H1 (cell line): ENCODE measurements at regions not wholly inside any gene's neighbourhood (a gene's known extent, or its start where the extent isn't known, plus 50 kb on each side); places are given as distances from the start of the nearest gene placed in this dataset.

ENCODE experiments used
- CTCF ChIA-PET: fragments of 300-600 bp; sonication (Branson Sonifier 250); formaldehyde crosslinking; loops from one replicate; lab custom pipeline; 2021; ENCODE audit not compliant: partially characterized antibody; lab: Charles Lee
- POLR2A ChIA-PET: fragments of 300-600 bp; sonication (Branson Sonifier 250); formaldehyde crosslinking; loops from one replicate; lab custom pipeline; 2021; ENCODE audit warnings: inconsistent platforms; ENCODE audit not compliant: partially characterized antibody; lab: Charles Lee
- DNase-seq, 2 experiments: peaks; one replicate each; pipeline versions ENCODE4 v3.0.0 to v3.0.0-alpha.2; 2010 to 2022; ENCODE audit warnings: low spot score in 2 of 2, low read depth in 1 of 2, mixed read lengths in 1 of 2
- FAIRE-seq: peaks from 2 replicates; lab custom pipeline; 2011; peaks lifted over from hg19 to GRCh38; lab: Jason Lieb, UNC
- H2AFZ ChIP-seq: 2 replicates; pipeline ENCODE4 v1.8.1; 2012; ENCODE audit warnings: low read length, inconsistent platforms
- H2AK5ac ChIP-seq: 2 replicates; pipeline ENCODE4 v1.6.1; 2013; ENCODE audit warnings: low read depth, low read length
- H2BK120ac ChIP-seq: replicated peaks from 2 replicates; pipeline ENCODE3; 2013; ENCODE audit warnings: low read depth, low read length, inconsistent platforms
- H2BK12ac ChIP-seq: 2 replicates; pipeline ENCODE4 v1.6.1; 2013; ENCODE audit warnings: low read depth, low read length
- H2BK15ac ChIP-seq: 2 replicates; pipeline ENCODE4 v1.6.1; 2013; ENCODE audit warnings: low read length
- H2BK20ac ChIP-seq: 2 replicates; pipeline ENCODE4 v1.6.1; 2013; ENCODE audit warnings: low read length
- H2BK5ac ChIP-seq: 2 replicates; pipeline ENCODE4 v1.6.1; 2013; ENCODE audit warnings: low read depth, low read length
- H3K14ac ChIP-seq: 2 replicates; pipeline ENCODE4 v1.6.1; 2013; ENCODE audit warnings: inconsistent platforms; ENCODE audit not compliant: insufficient read length
- H3K18ac ChIP-seq: 2 replicates; pipeline ENCODE4 v1.6.1; 2013; ENCODE audit warnings: low read length; ENCODE audit errors: extremely low read depth
- H3K23ac ChIP-seq: 2 replicates; pipeline ENCODE4 v1.6.1; 2013; ENCODE audit warnings: inconsistent platforms; ENCODE audit not compliant: insufficient read length
- H3K23me2 ChIP-seq: 2 replicates; pipeline ENCODE4 v1.6.1; 2013; ENCODE audit warnings: low read depth, low read length
- H3K27ac ChIP-seq: 2 replicates; pipeline ENCODE4 v1.6.1; 2011; ENCODE audit warnings: low read depth, low read length, inconsistent platforms
- H3K27me3 ChIP-seq, 4 experiments: replicated peaks in 1 of 4; 1 replicate in 1 of 4; 2 replicates in 3 of 4; pipeline versions ENCODE4 v1.6.1 to v1.8.1; 2011 to 2013; ENCODE audit warnings: low read length in 3 of 4, mild to moderate bottlenecking in 3 of 4, inconsistent platforms in 2 of 4, mixed read lengths in 2 of 4, moderate library complexity in 1 of 4; ENCODE audit not compliant: control insufficient read depth in 3 of 4, insufficient read depth in 3 of 4; ENCODE audit errors: extremely low read depth in 1 of 4
- H3K36me3 ChIP-seq, 4 experiments: 2 replicates each; pipeline versions ENCODE4 v1.6.1 to v1.8.1; 2011 to 2013; ENCODE audit warnings: mild to moderate bottlenecking in 4 of 4, low read length in 3 of 4, moderate library complexity in 2 of 4, control low read depth in 1 of 4, inconsistent platforms in 1 of 4; ENCODE audit not compliant: insufficient read depth in 4 of 4, control insufficient read depth in 2 of 4
- H3K4ac ChIP-seq: replicated peaks from 2 replicates; pipeline ENCODE3; 2013; ENCODE audit warnings: low read length, low read depth, mixed read lengths, inconsistent platforms; ENCODE audit not compliant: insufficient read length
- H3K4me1 ChIP-seq, 4 experiments: replicated peaks in 1 of 4; 1 replicate in 1 of 4; 2 replicates in 3 of 4; pipeline versions ENCODE4 v1.6.1 to v1.8.1; 2011 to 2013; ENCODE audit warnings: low read length in 3 of 4, inconsistent platforms in 2 of 4, mixed read lengths in 1 of 4; ENCODE audit not compliant: insufficient read depth in 4 of 4, control insufficient read depth in 3 of 4
- H3K4me2 ChIP-seq, 2 experiments: 2 replicates each; pipeline versions ENCODE4 v1.6.1 to v1.8.1; 2011 to 2013; ENCODE audit warnings: low read depth in 2 of 2, low read length in 2 of 2, control low read depth in 1 of 2, inconsistent platforms in 1 of 2, mild to moderate bottlenecking in 1 of 2; ENCODE audit not compliant: insufficient read depth in 1 of 2
- H3K4me3 ChIP-seq, 4 experiments: fragments of 200-600, 300-600 bp in 1 of 4; sonication (generic), shearing (Covaris generic), sonication (Bioruptor Twin) in 1 of 4; 2 replicates each; pipeline versions ENCODE4 v1.5.1 to v1.8.1; 2011 to 2016; ENCODE audit warnings: low read length in 4 of 4, low read depth in 3 of 4, control low read depth in 2 of 4, inconsistent platforms in 2 of 4, mild to moderate bottlenecking in 2 of 4, mixed read lengths in 1 of 4, moderate library complexity in 1 of 4; ENCODE audit not compliant: insufficient read depth in 2 of 4; ENCODE audit errors: extremely low read depth in 1 of 4
- H3K56ac ChIP-seq: replicated peaks from 2 replicates; pipeline ENCODE3; 2013; ENCODE audit warnings: low read depth, mild to moderate bottlenecking, mixed read lengths, low read length, inconsistent platforms; ENCODE audit not compliant: insufficient read length
- H3K79me1 ChIP-seq: 2 replicates; pipeline ENCODE4 v1.6.1; 2013; ENCODE audit warnings: low read depth, low read length, control low read depth
- H3K79me2 ChIP-seq, 2 experiments: 2 replicates each; pipeline versions ENCODE4 v1.6.1 to v1.8.1; 2012 to 2013; ENCODE audit warnings: low read length in 2 of 2, mild to moderate bottlenecking in 2 of 2, inconsistent platforms in 1 of 2; ENCODE audit not compliant: insufficient read depth in 2 of 2, control insufficient read depth in 1 of 2
- H3K9ac ChIP-seq, 4 experiments: replicated peaks in 1 of 4; 1 replicate in 1 of 4; 2 replicates in 3 of 4; pipeline versions ENCODE4 v1.6.1 to v1.8.1; 2011 to 2013; ENCODE audit warnings: low read depth in 3 of 4, low read length in 3 of 4, control low read depth in 2 of 4, mild to moderate bottlenecking in 2 of 4, moderate library complexity in 2 of 4, inconsistent platforms in 1 of 4; ENCODE audit errors: extremely low read depth in 1 of 4
- H3K9me3 ChIP-seq, 2 experiments: 2 replicates each; pipeline versions ENCODE4 v1.6.1 to v1.8.1; 2012 to 2013; ENCODE audit warnings: mild to moderate bottlenecking in 2 of 2, moderate library complexity in 2 of 2, control low read depth in 1 of 2, inconsistent platforms in 1 of 2, low read depth in 1 of 2, low read length in 1 of 2, mixed read lengths in 1 of 2; ENCODE audit not compliant: insufficient read depth in 2 of 2
- H4K20me1 ChIP-seq, 2 experiments: replicated peaks in 1 of 2; 2 replicates each; pipeline versions ENCODE3 to v1.8.1; 2011 to 2013; ENCODE audit warnings: inconsistent platforms in 2 of 2, low read length in 2 of 2, mild to moderate bottlenecking in 1 of 2; ENCODE audit not compliant: insufficient read depth in 2 of 2, control insufficient read depth in 1 of 2
- H4K5ac ChIP-seq: 2 replicates; pipeline ENCODE4 v1.6.1; 2013; ENCODE audit warnings: low read length, low read depth, mixed read lengths, inconsistent platforms; ENCODE audit not compliant: insufficient read length
- H4K8ac ChIP-seq: 2 replicates; pipeline ENCODE4 v1.8.0; 2013; ENCODE audit warnings: mild to moderate bottlenecking, moderate library complexity, low read length, inconsistent platforms; ENCODE audit not compliant: insufficient read depth; ENCODE audit errors: extremely low read depth
- H4K91ac ChIP-seq: replicated peaks from 2 replicates; pipeline ENCODE3; 2013; ENCODE audit warnings: low read length, mixed read lengths, inconsistent platforms; ENCODE audit not compliant: insufficient read length
- ATF3 ChIP-seq: IDR thresholded peaks from 2 replicates; pipeline ENCODE4 v1.6.1; 2011; ENCODE audit warnings: low read depth, mild to moderate bottlenecking, low read length; ENCODE audit not compliant: insufficient read depth
- BACH1 ChIP-seq: IDR thresholded peaks from 2 replicates; pipeline ENCODE4 v1.6.1; 2012; ENCODE audit warnings: low read length, improper control_type of control experiment
- CEBPB ChIP-seq: IDR thresholded peaks from 2 replicates; pipeline ENCODE4 v1.6.1; 2012; ENCODE audit warnings: low read depth, low read length
- CHD1 ChIP-seq: IDR thresholded peaks from 2 replicates; pipeline ENCODE4 v1.6.1; 2012; ENCODE audit warnings: low read depth, low read length, improper control_type of control experiment
- CREB1 ChIP-seq: IDR thresholded peaks from 2 replicates; pipeline ENCODE4 v1.6.1; 2012; ENCODE audit warnings: inconsistent platforms
- FOSL1 ChIP-seq: IDR thresholded peaks from 2 replicates; pipeline ENCODE4 v1.6.1; 2011; ENCODE audit warnings: mild to moderate bottlenecking, low read depth, low read length, moderate library complexity; ENCODE audit not compliant: insufficient read depth
- HDAC2 ChIP-seq, 2 experiments: fragments of 300-600 bp in 1 of 2; sonication (generic) in 1 of 2; IDR thresholded peaks; 2 replicates each; pipeline ENCODE4 v1.6.1; 2011 to 2012; ENCODE audit warnings: low read depth in 2 of 2, low read length in 2 of 2, mild to moderate bottlenecking in 2 of 2, moderate library complexity in 2 of 2, borderline replicate concordance in 1 of 2, inconsistent platforms in 1 of 2
- JUND ChIP-seq: IDR thresholded peaks from 2 replicates; pipeline ENCODE4 v1.6.1; 2011; ENCODE audit warnings: mild to moderate bottlenecking, improper control_type of control experiment, low read length
- POU5F1 ChIP-seq: IDR thresholded peaks from 2 replicates; pipeline ENCODE4 v1.6.1; 2011; ENCODE audit warnings: low read depth, mild to moderate bottlenecking, low read length, moderate library complexity
- RXRA ChIP-seq: IDR thresholded peaks from 2 replicates; pipeline ENCODE4 v1.6.1; 2011; ENCODE audit warnings: low read depth, mild to moderate bottlenecking, low read length, moderate library complexity; ENCODE audit not compliant: insufficient read depth
- SIN3A ChIP-seq, 2 experiments: IDR thresholded peaks in 1 of 2; conservative IDR thresholded peaks in 1 of 2; 2 replicates each; pipeline ENCODE4 v1.6.1; 2011 to 2012; ENCODE audit warnings: low read length in 2 of 2, improper control_type of control experiment in 1 of 2, low read depth in 1 of 2, mild to moderate bottlenecking in 1 of 2
- SP1 ChIP-seq: IDR thresholded peaks from 2 replicates; pipeline ENCODE4 v1.6.1; 2011; ENCODE audit warnings: low read depth, low read length
- SP2 ChIP-seq: IDR thresholded peaks from 2 replicates; pipeline ENCODE4 v1.6.1; 2012; ENCODE audit warnings: mild to moderate bottlenecking, low read length, inconsistent platforms
- SRF ChIP-seq: IDR thresholded peaks from 2 replicates; pipeline ENCODE4 v1.6.1; 2011; ENCODE audit warnings: mild to moderate bottlenecking, low read depth, low read length, moderate library complexity
- YY1 ChIP-seq: IDR thresholded peaks from 2 replicates; pipeline ENCODE4 v1.6.1; 2011; ENCODE audit warnings: low read depth, mild to moderate bottlenecking, low read length
- WGBS, 2 experiments: shearing (Covaris generic) in 1 of 2; methylation state at CpG; one replicate each; pipeline versions ENCODE4 v1.1.6 to v1.1.7; 2013 to 2015; ENCODE audit warnings: low lambda C conversion rate in 2 of 2, mixed read lengths in 2 of 2, inconsistent platforms in 1 of 2, low coverage in 1 of 2, missing lambda C conversion rate in 1 of 2; ENCODE audit not compliant: insufficient replicate concordance in 2 of 2, insufficient coverage in 1 of 2, insufficient read length in 1 of 2; ENCODE audit errors: extremely low coverage in 1 of 2, missing lambda C conversion rate in 1 of 2; 5-methylcytosine and 5-hydroxymethylcytosine counted together

GRCh38 chr3:101989578-101990200, 140.4 kb downstream of the NFKBIZ start:
- H3K4me1 ChIP-seq, result no peaks in the 10 kb centered on the region
- H3K4ac ChIP-seq, result no peak overlapping the region
- H3K23me2 ChIP-seq, result no peaks in the 10 kb centered on the region; the same call in 1 of the 2 replicates
- H2BK15ac ChIP-seq, result no peak overlapping the region
- no peak overlapping the region for H3K4me2 ChIP-seq
- no peak overlapping the region for H3K4me3 ChIP-seq
- no peak overlapping the region for H4K91ac ChIP-seq
- no peak overlapping the region for H3K9ac ChIP-seq
- WGBS, 2 experiments, result 93% methylated on average over 5 of the region's 5 CpGs; no CpG with 5 or more reads in 1 of the 2 experiments
- ChIA-PET POLR2A (no interaction called here), CTCF (interaction anchor here (0.7 to 0.9 kb wide), 2 partner anchors 187 to 220 kb away, joined by 3 read pairs; no protein-coding TSS in a partner anchor)
- H2AFZ ChIP-seq, result no peak overlapping the region
- H3K27me3 ChIP-seq, result no peaks in the 10 kb centered on the region
- H3K79me2 ChIP-seq, result no peaks in the 10 kb centered on the region
- no peak overlapping the region for H2BK120ac ChIP-seq
- no peak overlapping the region for H4K8ac ChIP-seq
- no peak for FAIRE-seq
- no peak overlapping the region for H2BK5ac ChIP-seq
- H3K36me3 ChIP-seq, result no peaks in the 10 kb centered on the region
- no peak overlapping the region for H2BK12ac ChIP-seq
- no peaks in the 10 kb centered on the region for H4K20me1 ChIP-seq
- no peak overlapping the region for H3K18ac ChIP-seq
- no peak overlapping the region for H3K56ac ChIP-seq
- H2BK20ac ChIP-seq, result no peak overlapping the region
- no peak overlapping the region for H3K23ac ChIP-seq
- H3K27ac ChIP-seq, result no peak overlapping the region
- H4K5ac ChIP-seq, result no peak overlapping the region
- H3K14ac ChIP-seq, result no peak overlapping the region
- no peak overlapping the region for H2AK5ac ChIP-seq
- no peak for DNase-seq
- H3K79me1 ChIP-seq, result no peaks in the 10 kb centered on the region
- H3K9me3 ChIP-seq, result no peaks in the 10 kb centered on the region
- no peak for TF ChIP-seq RXRA
- no peak for TF ChIP-seq CEBPB
- no peak for TF ChIP-seq POU5F1
- TF ChIP-seq SRF, result no peak
- no peak for TF ChIP-seq SP1
- TF ChIP-seq FOSL1, result no peak
- no peak for TF ChIP-seq SIN3A (conservative IDR thresholded peaks at IDR 0.05 in 1 of 2, IDR thresholded peaks at IDR 0.05 in 1 of 2; ENCODE audit: low read depth in 1 of 2, low read length in 2 of 2)
- no peak for TF ChIP-seq HDAC2 (IDR thresholded peaks at IDR 0.05; ENCODE audit: borderline replicate concordance in 1 of 2, low read depth in 2 of 2, low read length in 2 of 2)
- TF ChIP-seq ATF3, result no peak
- no peak for TF ChIP-seq YY1
- no peak for TF ChIP-seq CHD1
- TF ChIP-seq BACH1, result no peak
- no peak for TF ChIP-seq CREB1
- TF ChIP-seq JUND, result no peak
- no peak for TF ChIP-seq SP2
